Karpas-422 (cell line): ENCODE measurements at regions not wholly inside any gene's neighbourhood (a gene's known extent, or its start where the extent isn't known, plus 50 kb on each side); places are given as distances from the start of the nearest gene placed in this dataset.

Experiments used
- DNase-seq: peaks from one replicate; pipeline ENCODE4 v3.0.0-alpha.2; 2015
- H2AFZ ChIP-seq: fragments of 200-600 bp; sonication (generic); 2 replicates; pipeline ENCODE4 v1.6.1; 2014; ENCODE audit warnings: antibody characterized with exemption, low read length, mixed read lengths
- H3K27ac ChIP-seq: fragments of 200-600 bp; sonication (generic); 2 replicates; pipeline ENCODE4 v1.5.1; 2014; ENCODE audit warnings: mild to moderate bottlenecking, low read length, moderate library complexity
- H3K27me3 ChIP-seq: fragments of 200-600 bp; sonication (generic); 2 replicates; pipeline ENCODE4 v1.6.1; 2014; ENCODE audit warnings: low read length, mixed read lengths
- H3K36me3 ChIP-seq: fragments of 200-600 bp; sonication (generic); 2 replicates; pipeline ENCODE4 v1.6.1; 2014; ENCODE audit warnings: low read length, mixed read lengths; ENCODE audit not compliant: insufficient read depth
- H3K4me1 ChIP-seq: fragments of 200-600 bp; sonication (generic); 2 replicates; pipeline ENCODE4 v1.6.1; 2014; ENCODE audit warnings: mild to moderate bottlenecking, low read length, mixed read lengths
- H3K4me2 ChIP-seq: fragments of 200-600 bp; sonication (generic); 2 replicates; pipeline ENCODE4 v1.6.1; 2014; ENCODE audit warnings: low read length, low read depth, mild to moderate bottlenecking; ENCODE audit not compliant: poor library complexity, severe bottlenecking
- H3K4me3 ChIP-seq: fragments of 200-600 bp; sonication (generic); 2 replicates; pipeline ENCODE4 v1.5.1; 2014; ENCODE audit warnings: mild to moderate bottlenecking, antibody characterized with exemption, low read length, mixed read lengths
- H3K79me2 ChIP-seq: fragments of 200-600 bp; sonication (generic); 2 replicates; pipeline ENCODE4 v1.6.1; 2014; ENCODE audit warnings: mild to moderate bottlenecking, low read length, mixed read lengths
- H3K9ac ChIP-seq: fragments of 200-600 bp; sonication (generic); 2 replicates; pipeline ENCODE4 v1.6.0; 2014; ENCODE audit warnings: low read length
- H3K9me2 ChIP-seq: fragments of 200-600 bp; sonication (generic), shearing (Covaris generic); replicated peaks from 2 replicates; pipeline ENCODE4 v1.6.0; 2014; ENCODE audit warnings: mild to moderate bottlenecking, low read length, moderate library complexity; ENCODE audit not compliant: insufficient read depth
- H3K9me3 ChIP-seq: fragments of 300-700, 200-600 bp; sonication (generic); 2 replicates; pipeline ENCODE4 v1.6.1; 2014; ENCODE audit warnings: low read length, mixed read lengths
- H4K20me1 ChIP-seq: fragments of 200-600 bp; sonication (generic); 2 replicates; pipeline ENCODE4 v1.6.1; 2014; ENCODE audit warnings: mild to moderate bottlenecking, antibody characterized with exemption, low read length, low read depth; ENCODE audit not compliant: insufficient read depth

DNA sequence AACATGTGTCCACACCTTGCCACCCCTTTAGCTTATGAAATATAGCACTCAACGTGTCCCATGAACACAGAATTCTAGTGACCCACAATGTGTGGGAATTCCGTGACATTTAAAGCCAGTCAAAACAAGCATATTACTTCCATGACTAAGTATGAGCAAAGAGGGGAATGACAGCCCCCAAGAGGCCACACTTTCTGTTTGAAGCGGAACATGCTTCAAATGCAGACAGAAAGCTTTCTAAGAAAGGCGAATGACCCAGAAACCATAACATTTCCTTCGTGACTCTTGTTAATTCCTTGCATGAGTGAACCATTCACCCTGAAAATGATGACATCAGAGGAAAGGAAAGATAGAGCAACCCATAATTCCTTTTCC lies 122.0 kb upstream of the FNDC3A start:
- no peak overlapping the region for H2AFZ ChIP-seq
- H3K27ac ChIP-seq, result no peak overlapping the region
- H3K9me2 ChIP-seq, result no peaks in the 10 kb centered on the region
- H3K4me3 ChIP-seq, result no peak overlapping the region
- no peaks in the 10 kb centered on the region for H4K20me1 ChIP-seq
- DNase-seq, result peak; percentile 36
- no peak overlapping the region for H3K9ac ChIP-seq
- H3K36me3 ChIP-seq, result no peaks in the 10 kb centered on the region
- no peaks in the 10 kb centered on the region for H3K9me3 ChIP-seq
- 0 out of 2 replicates have a peak, but pooled peaks cover 4% of the 10 kb centered on the region for H3K4me1 ChIP-seq
- H3K4me2 ChIP-seq, result no peak overlapping the region
- H3K79me2 ChIP-seq, result no peaks in the 10 kb centered on the region
- H3K27me3 ChIP-seq, result no peaks in the 10 kb centered on the region

- no peak overlapping the region for H3K27ac ChIP-seq
- peaks cover 17% of the 10 kb centered on the region for H3K4me1 ChIP-seq
- no peaks in the 10 kb centered on the region; the same call in 1 of the 2 replicates for H3K9me2 ChIP-seq
- no peaks in the 10 kb centered on the region for H4K20me1 ChIP-seq
- no peaks in the 10 kb centered on the region for H3K27me3 ChIP-seq
- no peaks in the 10 kb centered on the region for H3K79me2 ChIP-seq
- no peaks in the 10 kb centered on the region for H3K36me3 ChIP-seq
- no peak overlapping the region for H2AFZ ChIP-seq
- peak; percentile 0 for DNase-seq
- no peaks in the 10 kb centered on the region for H3K9me3 ChIP-seq
- no peak overlapping the region for H3K4me3 ChIP-seq
- no peak overlapping the region for H3K9ac ChIP-seq
- no peak overlapping the region for H3K4me2 ChIP-seq
These were observed 118.1 kb upstream of the FNDC3A start for GRCh38 chr13:48857576-48857975.

DNA sequence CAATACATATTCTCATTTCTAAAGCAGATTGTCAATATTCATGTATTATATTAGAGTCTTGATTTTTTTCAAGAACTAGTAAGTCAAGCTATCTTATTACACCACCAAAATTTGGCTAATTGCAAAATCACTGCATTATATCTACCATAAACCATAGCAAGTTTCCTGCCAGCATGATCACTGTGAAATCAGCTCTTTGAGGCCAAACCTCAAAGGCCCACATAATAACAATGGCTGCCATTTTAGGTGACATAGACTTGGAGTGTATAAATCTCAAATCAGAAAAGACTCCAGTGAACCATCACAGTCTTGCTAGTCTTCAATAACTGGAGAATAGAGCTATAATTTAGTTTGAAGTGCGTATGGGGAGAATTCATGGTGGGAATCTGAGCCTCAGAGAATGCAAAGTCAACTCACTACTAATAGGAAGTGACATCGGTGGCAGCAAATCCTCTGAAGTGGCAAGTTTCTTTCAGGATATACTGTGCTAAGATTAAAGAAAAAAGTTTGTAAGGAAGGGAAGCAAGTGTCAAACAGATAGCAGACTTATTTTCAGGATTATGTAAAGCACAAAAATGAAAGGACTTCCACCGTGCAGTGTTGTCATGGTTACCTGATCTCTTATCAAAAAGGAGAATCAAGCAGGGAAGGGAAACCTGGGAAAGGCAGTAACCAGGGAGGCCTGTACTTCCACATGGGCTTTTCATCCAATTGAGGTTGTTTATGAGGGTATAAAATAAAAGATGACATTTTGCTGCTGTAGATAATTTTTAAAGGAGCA lies 117.4 kb upstream of the FNDC3A start:
- peaks cover 17% of the 10 kb centered on the region for H3K4me1 ChIP-seq
- H3K9me3 ChIP-seq, result no peaks in the 10 kb centered on the region
- H4K20me1 ChIP-seq, result no peaks in the 10 kb centered on the region
- H3K4me2 ChIP-seq, result no peak overlapping the region
- no peak overlapping the region for H3K27ac ChIP-seq
- H3K27me3 ChIP-seq, result no peaks in the 10 kb centered on the region
- H3K79me2 ChIP-seq, result no peaks in the 10 kb centered on the region
- no peak overlapping the region for H3K4me3 ChIP-seq
- H3K36me3 ChIP-seq, result no peaks in the 10 kb centered on the region
- peak; percentile 27 for DNase-seq
- H3K9ac ChIP-seq, result no peak overlapping the region
- H2AFZ ChIP-seq, result no peak overlapping the region
- H3K9me2 ChIP-seq, result no peaks in the 10 kb centered on the region; the same call in 1 of the 2 replicates

GRCh38 chr13:48859272-48860105 lies 116.2 kb upstream of the FNDC3A start:
- Histone ChIP-seq H3K4me3 (no peak overlapping the region), H3K9me3 (no peaks in the 10 kb centered on the region), H3K27me3 (no peaks in the 10 kb centered on the region), H3K79me2 (no peaks in the 10 kb centered on the region), H4K20me1 (no peaks in the 10 kb centered on the region), H3K9ac (no peak overlapping the region), H3K36me3 (no peaks in the 10 kb centered on the region), H2AFZ (no peak overlapping the region), H3K4me2 (no peak overlapping the region), H3K27ac (no peak overlapping the region), H3K4me1 (peaks cover 17% of the 10 kb centered on the region), H3K9me2 (no peaks in the 10 kb centered on the region; the same call in 1 of the 2 replicates)
- peak; percentile 44 for DNase-seq

DNA sequence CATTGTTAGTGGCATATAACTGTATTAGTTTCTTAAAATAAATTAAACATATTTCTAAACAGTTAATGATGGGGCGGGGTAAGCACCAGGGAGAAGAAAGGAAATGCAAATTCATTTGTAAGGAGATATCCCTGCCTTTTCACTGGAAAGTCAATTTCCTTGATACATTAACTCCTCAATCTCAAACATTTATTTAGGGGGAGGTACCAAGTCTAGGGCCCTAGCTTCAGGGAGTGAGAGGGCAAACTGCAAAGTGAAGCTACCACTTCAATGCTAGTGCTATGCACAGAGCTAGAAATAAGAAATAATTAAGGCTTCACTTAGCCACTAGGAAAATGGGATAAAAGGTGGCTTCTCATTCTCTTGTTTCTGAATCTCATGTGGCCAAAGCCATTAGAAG lies 115.3 kb upstream of the FNDC3A start:
- Histone ChIP-seq H3K36me3 (no peaks in the 10 kb centered on the region), H3K9me3 (no peaks in the 10 kb centered on the region), H4K20me1 (no peaks in the 10 kb centered on the region), H3K27ac (no peak overlapping the region), H2AFZ (no peak overlapping the region), H3K4me1 (peaks cover 17% of the 10 kb centered on the region), H3K79me2 (no peaks in the 10 kb centered on the region), H3K4me2 (no peak overlapping the region), H3K9ac (no peak overlapping the region), H3K27me3 (no peaks in the 10 kb centered on the region), H3K9me2 (no peaks in the 10 kb centered on the region; the same call in 1 of the 2 replicates), H3K4me3 (no peak overlapping the region)
- DNase-seq, result no peak

- Histone ChIP-seq H2AFZ (no peak overlapping the region), H3K27me3 (no peaks in the 10 kb centered on the region), H3K4me1 (peaks cover 17% of the 10 kb centered on the region), H3K9me3 (no peaks in the 10 kb centered on the region), H4K20me1 (no peaks in the 10 kb centered on the region), H3K36me3 (no peaks in the 10 kb centered on the region), H3K9me2 (no peaks in the 10 kb centered on the region; the same call in 1 of the 2 replicates), H3K9ac (no peak overlapping the region), H3K79me2 (no peaks in the 10 kb centered on the region), H3K4me2 (no peak overlapping the region), H3K4me3 (no peak overlapping the region), H3K27ac (no peak overlapping the region)
- no peak for DNase-seq
These were observed 113.1 kb upstream of the FNDC3A start for GRCh38 chr13:48862572-48862971.

DNA sequence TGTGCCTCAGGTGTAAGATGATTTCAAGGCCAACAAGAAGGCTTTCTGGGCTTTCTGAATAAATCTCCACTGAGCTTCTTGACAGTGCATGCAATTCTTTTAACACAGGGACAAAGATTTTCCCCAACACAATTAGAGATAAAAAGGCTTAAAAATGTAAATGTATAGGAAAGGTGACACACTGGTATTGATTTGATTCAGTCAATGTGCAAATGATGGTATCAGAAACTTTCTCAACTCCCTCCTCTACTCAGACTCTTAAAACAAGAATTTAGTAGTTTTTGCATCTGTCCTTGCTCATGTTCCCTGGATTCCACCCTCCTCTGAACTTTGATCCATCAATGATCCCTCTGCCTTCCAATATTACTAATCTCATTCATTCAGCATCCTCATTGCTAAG lies 111.6 kb upstream of the FNDC3A start:
- no peak overlapping the region for H3K4me2 ChIP-seq
- no peaks in the 10 kb centered on the region for H3K9me3 ChIP-seq
- H4K20me1 ChIP-seq, result no peaks in the 10 kb centered on the region
- no peak overlapping the region for H3K9ac ChIP-seq
- H3K4me3 ChIP-seq, result no peak overlapping the region
- H3K9me2 ChIP-seq, result no peaks in the 10 kb centered on the region; the same call in 1 of the 2 replicates
- no peaks in the 10 kb centered on the region for H3K36me3 ChIP-seq
- H3K79me2 ChIP-seq, result no peaks in the 10 kb centered on the region
- peaks cover 13% of the 10 kb centered on the region for H3K4me1 ChIP-seq
- H3K27me3 ChIP-seq, result no peaks in the 10 kb centered on the region
- no peak overlapping the region for H2AFZ ChIP-seq
- DNase-seq, result peak; percentile 24
- no peak overlapping the region for H3K27ac ChIP-seq

DNA sequence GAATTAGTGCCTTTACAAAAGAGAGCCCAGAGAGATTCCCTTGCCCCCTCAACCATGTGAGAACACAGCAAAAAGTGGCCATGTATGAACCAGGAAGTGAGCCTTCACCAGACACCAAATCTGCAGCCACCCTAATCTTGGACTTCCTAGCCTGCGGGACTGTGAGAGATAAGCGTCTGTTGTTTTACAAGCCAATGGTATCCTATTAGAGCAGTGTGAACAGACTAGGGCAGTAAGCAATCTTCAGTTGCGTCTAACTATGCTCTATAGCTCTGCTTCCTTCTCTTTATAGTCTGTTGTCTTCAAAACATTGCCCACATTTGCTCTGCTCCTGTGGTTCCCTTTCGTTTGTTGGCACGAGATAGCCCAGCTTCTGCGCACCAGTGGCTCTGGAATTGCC lies 109.5 kb upstream of the FNDC3A start:
- Histone ChIP-seq H3K79me2 (no peaks in the 10 kb centered on the region), H3K9ac (no peak overlapping the region), H3K9me2 (no peaks in the 10 kb centered on the region; the same call in 1 of the 2 replicates), H2AFZ (no peak overlapping the region), H3K36me3 (no peaks in the 10 kb centered on the region), H3K27ac (no peak overlapping the region), H3K9me3 (no peaks in the 10 kb centered on the region), H4K20me1 (no peaks in the 10 kb centered on the region), H3K27me3 (no peaks in the 10 kb centered on the region), H3K4me3 (no peak overlapping the region), H3K4me2 (no peak overlapping the region), H3K4me1 (no peaks in the 10 kb centered on the region)
- DNase-seq, result peak; percentile 39
